ENCODE measurements at regions not wholly inside any gene's neighbourhood (a gene's known extent, or its start where the extent isn't known, plus 50 kb on each side); places are given as distances from the start of the nearest gene placed in this dataset.
"Not testable (repeated sequence)": the region's sequence is repeated elsewhere in the genome, so short reads cannot be mapped to it uniquely, and the experiment has no call there.

DNA sequence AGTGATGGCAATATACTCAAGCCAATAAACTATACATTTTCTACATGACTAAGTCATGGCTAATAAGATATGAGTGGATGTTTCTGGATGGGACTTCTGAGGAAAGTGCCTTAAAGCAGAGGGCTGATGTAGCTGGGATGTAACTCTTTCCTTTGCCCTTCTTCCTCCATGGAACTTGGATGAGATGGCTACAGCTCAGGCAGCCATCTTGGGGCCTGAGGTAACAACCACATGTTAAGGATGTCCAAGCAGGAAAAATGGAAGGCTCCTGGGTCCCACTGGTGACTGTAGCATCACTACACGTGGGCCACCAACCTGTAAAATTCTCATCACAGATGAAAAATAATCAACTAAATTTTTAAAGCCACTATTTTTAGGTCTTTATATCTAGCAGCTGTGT, 54.4 kb upstream of the GRIP1 start:
- DNase-seq (ENCODE audit: low read depth in 2 of 2), result no peak

DNA sequence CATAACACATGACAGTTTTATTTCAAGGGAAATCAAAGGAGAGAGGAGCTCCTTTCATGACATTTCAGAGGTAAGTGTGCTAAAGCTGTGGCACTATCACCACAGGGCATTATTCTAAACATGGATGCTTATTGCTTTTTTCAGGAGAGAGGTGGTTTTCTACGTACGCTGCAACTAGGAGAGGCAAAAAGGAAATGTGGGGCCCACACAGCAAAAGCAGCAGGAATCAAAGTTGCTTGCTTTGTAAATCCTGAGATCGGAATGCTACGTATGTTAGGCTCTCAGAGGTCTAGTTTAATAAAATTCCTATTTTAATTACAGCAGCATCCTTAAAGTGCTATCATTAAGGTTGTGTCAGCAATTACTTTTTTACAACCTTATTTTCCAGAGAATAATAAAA, 55.0 kb upstream of the GRIP1 start:
- DNase-seq (ENCODE audit: low read depth in 2 of 2), result no peak

DNA sequence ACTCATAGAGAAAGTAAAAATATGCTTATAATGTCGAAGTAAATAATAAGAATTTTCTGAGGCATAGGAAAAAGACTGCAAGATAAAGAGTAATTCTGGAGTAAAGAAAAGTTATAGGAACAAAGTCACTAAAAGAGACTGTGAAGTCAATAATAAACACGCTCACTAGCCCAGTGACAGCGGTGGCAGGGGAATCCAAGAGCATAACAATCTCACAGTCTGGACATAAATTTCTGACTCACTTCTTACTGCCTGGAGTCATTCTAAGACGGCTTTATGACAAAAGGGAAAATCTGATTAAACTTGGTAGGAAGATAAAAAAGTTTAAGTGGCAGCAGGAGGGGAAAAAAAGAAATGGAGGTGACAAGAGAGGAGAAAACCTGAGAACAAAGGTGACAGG, 56.4 kb upstream of the GRIP1 start:
- DNase-seq (ENCODE audit: low read depth in 2 of 2), result no peak

DNA sequence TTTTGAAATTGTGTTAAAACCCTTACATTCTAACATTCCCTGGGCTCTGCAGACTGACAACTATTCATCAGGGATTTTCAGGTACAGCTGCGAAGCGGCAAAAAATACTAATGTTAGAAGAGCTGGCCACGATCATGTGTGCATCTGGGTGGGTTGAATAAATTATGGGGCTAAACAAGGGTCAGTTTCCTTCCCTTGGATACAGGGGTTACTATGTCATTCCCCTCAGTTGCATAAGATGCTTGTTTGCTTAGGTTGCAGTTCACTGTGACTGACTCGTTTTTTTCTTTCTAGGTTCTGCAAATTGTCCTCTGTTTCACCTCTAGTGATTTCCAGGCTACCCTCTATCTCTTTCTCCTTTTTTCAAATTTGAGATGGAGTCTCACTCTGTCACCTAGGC, 58.1 kb upstream of the GRIP1 start:
- DNase-seq (ENCODE audit: low read depth in 2 of 2), result no peak

DNA sequence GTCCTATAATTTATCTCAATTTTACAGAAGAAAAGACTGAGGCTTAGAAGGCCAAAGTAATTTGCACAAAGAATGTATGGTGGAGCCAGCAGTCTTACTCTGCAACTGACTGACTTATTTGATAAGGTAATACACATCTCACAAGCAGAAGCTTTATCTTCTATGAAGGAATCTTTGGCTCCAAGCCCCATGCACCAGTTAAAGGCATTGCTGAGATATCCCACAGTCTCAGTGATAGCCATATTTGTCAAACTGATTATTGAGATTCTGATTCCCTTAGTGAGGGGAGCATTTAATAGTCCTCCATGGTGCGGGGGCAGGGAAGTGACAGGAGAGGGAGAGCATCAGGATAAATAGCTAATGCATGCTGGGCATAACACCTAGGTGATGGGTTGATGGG, 60.4 kb upstream of the GRIP1 start:
- no peak for DNase-seq (ENCODE audit: low read depth in 2 of 2)

DNA sequence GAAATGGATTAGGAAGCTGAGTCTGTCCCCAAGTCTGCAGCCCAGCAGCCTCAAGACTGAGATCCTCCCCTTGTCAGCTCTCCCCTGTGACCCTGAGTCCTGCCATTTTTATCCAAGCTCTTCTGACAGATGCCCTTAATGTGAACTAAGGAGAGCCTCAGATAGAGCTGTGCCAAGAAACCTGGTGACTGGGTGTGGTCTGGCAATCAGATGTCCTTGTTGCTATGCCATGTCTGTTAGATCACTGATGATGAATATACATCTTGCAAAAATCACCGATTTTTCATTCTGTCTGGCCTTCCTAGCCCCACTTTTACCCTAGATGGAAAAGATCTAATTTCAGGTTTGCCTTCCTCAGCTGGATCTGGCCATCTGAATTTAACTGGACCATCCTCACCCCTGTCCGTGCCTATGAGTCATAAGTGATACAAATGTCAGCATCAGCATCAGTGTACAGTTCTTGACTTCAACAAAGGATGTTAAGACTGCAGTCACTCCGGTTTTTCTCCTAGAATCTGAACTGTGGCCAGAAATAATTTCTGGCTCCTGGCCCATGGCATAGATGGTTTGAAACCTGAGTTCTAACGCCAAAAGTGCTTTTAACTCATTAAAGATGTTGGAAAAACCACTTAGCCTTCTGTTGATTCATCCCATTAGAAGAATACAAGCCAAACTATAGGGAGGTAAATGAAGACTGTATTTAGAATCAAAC, 61.2 kb upstream of the GRIP1 start:
- DNase-seq (ENCODE audit: low read depth in 2 of 2), result no peak

DNA sequence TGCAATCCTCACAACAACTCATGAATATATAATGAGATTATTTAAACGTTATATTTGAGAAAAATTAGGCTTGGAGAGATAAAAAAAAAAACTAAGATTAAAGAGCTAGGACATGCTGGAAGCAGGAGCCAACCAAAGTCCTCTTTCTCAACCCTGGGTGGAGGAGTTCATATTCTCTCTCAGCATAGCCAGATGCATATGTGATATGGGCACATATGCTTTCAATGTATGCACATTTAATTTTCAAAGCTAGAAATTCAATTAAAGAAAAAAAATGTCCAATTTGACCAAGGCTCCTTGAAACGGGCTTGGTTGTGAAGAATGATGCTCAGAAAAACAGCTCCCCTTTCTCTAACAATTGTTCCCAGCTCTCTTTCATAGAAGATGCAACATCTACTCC, 61.9 kb upstream of the GRIP1 start:
- DNase-seq (ENCODE audit: low read depth in 2 of 2), result no peak

DNA sequence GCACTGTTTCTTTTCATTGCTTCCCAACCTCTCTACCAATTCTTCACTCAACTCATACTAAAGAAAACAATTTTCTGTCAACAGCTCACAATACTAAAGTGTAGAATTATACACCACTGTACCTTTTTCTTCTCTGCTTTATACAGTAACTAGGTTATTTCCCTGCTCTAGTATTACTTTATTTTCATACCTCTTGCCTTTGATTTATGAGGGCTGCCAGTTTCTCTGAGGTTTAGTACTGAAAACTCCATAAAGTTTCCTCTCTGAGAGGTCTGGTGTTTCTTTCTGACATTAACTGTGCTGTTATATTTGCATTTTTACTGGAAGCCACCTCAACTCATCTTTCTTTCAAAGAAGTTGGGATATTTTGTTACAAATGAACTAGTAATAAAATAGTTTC, 63.0 kb upstream of the GRIP1 start:
- DNase-seq (ENCODE audit: low read depth in 2 of 2), result no peak

DNA sequence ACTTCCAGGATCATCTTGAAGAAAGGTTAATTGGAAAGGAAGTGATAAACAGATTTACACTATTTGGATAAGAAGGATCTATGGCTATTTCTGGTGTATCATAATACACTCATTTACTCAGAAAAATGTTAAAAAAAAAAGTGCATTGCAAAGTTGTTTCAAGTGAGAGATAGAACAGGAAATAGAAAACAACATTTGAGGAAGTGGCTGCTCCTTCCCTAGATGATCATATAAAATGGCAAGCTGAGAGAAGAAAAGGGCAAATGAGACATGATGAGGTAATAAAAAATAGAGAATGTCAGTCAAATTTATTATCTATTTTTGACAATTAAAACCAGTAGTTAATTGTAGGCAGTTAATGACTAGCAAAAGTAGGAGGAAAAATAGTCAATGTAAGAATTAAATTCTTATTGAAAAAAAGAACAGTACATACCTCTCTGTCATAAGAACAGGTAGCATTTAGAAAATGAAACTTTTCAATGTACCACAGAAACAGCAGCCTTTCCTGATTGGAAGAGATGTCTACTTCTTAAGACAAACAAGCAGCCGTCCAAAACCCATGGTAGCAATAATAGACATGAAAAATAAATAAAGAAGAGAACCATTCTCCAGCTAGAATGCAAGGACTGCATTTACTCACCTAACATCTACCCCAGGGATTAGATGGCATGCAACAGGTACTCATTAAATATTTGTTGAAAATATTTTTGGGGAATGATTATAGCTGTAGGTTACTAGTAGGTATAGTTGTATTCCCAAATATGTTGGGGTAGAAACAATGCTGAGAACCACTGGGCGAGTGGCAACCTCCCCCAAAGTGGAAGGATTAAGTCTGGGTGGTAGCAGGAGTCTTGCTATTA, 63.9 kb upstream of the GRIP1 start:
- no peak for DNase-seq (ENCODE audit: low read depth in 2 of 2)

DNA sequence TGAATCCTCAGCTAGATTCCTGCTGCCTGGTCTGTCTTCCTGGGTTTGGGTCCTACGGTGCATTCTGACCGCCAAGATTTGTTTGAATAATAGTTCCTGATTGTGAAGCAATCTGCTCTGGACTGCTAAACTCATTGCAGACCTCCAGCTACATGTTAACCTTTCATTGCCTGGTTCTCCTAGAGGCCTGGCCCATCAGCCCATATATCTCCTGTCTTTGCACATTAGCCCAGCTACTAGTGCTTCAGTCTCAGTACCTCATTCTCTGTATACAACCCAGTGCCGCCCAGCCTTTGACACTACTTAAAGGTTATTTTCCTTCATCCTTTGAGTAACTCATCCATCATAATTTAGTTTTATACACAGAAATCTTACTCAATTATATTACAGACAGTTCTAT, 65.6 kb upstream of the GRIP1 start:
- no peak for DNase-seq (ENCODE audit: low read depth in 2 of 2)

DNA sequence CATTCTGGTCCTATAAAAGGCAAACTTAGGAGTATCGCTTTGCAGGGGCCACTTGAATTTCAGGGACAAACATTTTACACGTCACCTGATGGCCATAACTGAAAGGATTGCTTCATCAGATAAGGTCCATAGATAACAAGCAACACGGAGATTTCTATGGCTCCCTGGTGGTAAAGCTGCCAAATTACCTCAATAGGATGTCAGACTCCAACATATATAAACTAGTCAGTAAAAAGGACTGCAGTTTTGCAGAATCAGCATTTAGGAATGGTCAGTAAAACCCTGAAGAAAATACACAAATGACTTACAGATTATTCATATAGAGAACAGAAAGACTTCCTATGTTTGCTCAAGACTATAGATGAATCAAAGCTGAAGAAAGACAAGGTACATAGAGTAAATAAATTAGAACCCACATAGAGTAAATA, 66.1 kb upstream of the GRIP1 start:
- no peak for DNase-seq (ENCODE audit: low read depth in 2 of 2)

DNA sequence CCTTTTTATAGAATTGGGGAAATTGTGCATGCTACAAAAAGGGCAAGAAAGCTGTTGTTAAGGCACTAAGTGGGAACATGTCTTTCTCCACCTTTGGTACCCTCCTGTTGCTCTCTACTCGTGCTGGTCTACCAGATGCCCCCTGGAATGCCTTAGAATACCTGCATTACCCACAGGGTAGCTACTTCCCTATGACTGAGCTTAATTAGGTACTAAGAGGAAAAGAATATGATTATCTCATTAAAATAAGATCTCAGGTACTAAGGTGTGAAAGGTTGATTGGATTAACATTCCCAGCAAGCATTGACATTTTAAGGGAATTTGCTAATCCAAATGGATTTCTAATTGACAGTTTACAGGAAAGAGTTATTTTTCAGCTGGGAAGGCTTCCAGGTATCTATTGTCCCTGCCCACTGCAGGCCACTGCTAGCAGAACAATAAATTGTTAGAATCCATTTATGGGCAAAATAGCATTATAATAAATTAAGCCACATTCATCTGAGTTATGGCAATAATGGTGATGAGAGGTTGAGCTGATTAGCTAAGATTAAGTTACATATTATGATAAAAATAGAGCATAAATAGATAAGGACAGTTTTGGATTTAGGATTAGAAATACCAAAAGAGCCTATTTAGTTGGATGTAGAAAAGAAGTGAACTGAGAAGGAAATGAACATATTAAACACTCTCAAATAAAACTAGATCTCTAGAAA, 67.8 kb upstream of the GRIP1 start:
- no peak for DNase-seq (ENCODE audit: low read depth in 2 of 2)

DNA sequence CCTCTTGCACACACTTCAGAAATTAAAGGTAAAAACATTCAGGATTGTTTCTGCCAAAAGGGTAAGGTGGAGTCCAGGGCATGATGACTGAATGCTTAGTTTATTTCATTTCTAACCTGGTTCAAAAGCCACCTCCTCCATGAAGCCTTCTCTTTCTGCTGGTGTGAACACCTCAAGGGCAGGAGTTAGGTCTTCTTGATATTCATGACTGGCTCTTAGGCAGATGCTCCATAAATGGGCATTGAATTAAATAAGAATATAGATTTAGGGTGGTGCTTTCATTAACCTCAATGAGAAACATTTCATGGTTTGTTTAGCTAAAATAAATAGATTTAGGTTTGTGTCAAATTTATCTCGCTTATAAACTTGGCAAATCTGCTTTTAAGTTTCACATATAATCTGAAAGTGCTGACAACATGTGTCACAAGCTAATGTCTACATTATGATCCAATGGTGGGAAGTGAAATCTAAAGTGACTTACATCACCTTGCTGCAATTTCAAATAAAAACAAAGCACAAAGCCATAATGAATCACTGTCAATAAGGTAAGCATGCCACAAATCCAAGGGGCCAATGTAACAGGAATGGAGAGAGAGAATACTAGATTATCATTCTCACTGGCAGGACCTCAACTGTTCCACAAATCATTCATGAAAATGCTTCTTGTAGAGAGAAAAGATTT, 72.7 kb upstream of the GRIP1 start:
- no peak for DNase-seq (ENCODE audit: low read depth in 2 of 2)

DNA sequence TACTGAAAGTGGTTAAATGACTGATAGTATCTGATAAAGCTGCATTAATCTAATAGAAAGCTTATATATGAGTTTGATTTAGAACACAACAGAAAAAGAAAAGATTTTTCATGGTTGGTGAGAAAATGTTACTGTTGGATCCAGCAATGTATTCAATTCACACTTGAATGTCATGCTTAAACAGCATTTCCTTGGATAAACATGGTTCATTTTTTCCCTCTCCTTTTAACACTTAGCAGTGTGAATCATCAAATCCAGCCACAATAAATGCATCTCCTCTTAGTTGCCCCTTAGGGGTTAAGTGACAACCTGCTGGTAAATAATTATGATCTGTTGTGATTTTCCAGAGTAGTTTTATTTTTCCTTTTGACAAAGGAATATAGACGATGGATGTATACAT, 74.9 kb upstream of the GRIP1 start:
- no peak for DNase-seq (ENCODE audit: low read depth in 2 of 2)

DNA sequence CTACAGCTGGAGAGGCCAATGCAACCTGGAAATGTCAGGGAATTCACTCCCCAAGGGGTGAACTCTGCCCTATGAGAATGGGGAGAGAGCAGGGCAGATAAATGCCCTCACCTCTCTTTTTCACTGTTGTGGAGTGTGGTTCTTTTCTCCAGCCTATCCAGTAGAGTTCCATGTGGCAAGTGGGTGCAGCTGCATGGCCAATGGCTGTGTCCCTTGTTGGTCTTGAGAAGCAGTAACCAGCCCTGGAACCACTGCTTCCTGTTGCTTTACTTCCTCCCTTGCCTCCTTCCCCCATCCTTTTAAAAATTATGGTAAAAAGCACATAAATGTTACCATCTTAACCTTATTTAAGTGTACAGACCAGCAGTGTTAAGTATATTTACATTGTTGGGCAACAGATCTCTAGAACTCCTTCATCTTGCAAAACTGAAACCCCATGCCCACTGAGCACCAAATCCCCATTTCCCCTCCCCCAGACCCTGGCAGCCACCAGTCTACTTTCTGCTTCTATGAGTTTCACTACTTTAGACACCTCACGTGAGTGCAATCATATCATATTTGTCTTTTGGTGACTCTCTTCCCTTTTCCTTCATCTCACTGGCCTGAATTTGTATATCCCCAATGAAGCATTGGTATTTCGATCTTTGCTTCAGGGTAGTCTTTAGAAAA, 77.0 kb upstream of the GRIP1 start:
- no peak for DNase-seq (ENCODE audit: low read depth in 2 of 2)

DNA sequence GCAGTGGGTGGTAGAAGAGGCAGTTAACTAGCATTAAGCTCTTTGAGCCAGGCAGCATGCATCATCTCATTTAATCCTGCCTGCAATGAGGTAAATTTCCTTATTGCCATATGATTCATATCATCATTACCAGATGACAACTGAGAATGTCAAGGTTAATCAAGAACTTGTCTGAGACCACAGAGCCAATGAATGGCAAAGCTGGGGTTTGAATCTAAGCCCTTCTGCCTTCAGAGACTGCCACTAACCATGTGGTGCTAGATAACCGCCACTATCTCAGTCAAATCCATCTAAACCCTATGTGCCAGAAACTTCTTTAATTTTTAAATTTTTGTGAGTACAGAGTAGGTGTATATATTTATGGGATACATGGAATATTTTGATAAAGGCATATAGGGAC, 77.8 kb upstream of the GRIP1 start:
- no peak for DNase-seq (ENCODE audit: low read depth in 2 of 2)

DNA sequence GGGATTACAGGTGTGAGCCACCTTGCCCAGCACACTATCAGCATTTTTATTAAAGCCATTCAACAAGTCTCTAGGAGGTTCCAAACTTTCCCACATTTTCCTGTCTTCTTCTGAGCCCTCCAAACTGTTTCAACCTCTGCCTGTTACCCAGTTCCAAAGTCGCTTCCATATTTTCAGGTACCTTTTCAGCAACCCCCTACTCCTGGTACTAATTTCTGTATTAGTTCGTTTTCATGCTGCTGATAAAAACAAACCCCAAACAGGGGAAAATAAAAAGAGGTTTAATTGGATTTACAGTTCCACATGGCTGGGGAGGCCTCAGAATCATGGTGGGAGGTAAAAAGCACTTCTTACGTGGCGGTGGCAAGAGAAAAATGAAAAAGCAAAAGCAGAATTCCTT, 81.2 kb upstream of the GRIP1 start:
- DNase-seq (ENCODE audit: low read depth in 2 of 2), result not testable (repeated sequence)

DNA sequence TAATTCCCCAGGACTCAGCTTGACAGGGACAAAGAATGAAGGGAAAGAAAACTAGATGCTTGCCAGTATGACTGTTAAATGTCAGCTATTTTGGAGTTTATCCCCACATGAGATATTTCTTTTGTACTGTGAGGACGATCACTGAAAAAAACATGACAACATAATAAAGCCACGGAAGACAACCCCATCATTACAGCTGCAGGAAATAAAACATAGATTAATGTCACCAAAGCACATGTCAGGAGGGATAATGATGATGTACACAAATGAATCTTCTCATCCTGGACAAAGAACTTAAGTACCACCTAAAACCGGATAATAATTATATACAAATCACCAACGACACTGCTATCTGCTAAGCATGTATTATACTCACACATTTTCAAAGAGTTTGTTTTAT, 84.6 kb upstream of the GRIP1 start:
- DNase-seq (ENCODE audit: low read depth in 2 of 2), result no peak

DNA sequence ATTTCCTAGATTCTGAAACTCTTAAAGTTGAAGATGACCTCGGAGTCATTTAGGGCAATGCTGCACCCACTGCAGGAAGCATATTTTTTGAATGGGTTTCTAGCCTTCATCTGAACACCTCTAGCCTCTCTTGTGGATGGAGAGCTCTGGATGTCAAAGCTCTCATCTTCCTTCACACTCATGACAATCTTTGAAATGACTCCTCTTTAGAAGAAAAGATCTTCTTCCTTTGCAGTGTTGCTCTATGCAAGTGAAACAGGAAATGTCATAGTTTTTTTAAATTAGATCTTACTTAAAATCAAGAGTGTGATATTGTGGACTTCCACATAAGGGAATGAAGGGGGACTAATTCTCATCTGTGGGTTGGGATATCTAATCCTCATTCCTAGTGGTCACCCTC, 86.3 kb upstream of the GRIP1 start:
- DNase-seq (ENCODE audit: low read depth in 2 of 2), result no peak

DNA sequence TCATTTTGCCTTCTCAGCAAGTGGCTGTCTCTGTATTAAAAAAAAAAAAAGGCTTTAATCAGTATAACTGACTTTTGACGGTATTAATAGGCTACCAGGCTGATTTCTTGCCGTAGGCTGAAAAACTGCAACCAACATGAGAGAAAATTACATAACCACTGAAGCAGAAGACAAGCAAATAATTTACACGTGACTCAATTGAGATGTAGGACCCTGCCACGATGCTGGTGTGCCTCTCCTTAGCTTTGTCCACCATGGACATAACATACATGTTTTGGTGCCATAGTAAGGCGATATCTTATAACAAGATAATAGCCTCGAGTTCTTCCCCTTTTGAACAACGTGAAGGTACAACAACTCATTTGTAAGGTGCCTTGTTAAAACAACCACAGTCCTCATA, 88.7 kb upstream of the GRIP1 start:
- no peak for DNase-seq (ENCODE audit: low read depth in 2 of 2)

DNA sequence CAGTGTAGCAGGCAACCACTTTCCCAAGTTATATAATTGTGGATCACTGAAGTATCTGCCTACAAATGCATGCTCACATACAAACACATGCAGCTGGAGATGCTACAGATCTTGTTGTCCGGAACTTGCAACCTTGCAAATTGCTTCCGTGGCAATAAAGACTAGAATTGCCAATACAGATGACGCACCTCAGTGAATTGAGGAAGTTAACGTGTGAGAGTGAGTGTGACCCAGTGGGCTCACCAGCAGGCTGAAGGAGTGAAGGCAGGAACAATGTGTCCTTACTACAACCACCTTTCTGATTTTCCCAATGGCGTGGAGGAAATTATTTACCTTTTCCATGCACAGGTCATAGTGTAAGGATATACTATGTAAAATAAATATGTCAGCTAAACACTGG, 89.4 kb upstream of the GRIP1 start:
- DNase-seq (ENCODE audit: low read depth in 2 of 2), result no peak

DNA sequence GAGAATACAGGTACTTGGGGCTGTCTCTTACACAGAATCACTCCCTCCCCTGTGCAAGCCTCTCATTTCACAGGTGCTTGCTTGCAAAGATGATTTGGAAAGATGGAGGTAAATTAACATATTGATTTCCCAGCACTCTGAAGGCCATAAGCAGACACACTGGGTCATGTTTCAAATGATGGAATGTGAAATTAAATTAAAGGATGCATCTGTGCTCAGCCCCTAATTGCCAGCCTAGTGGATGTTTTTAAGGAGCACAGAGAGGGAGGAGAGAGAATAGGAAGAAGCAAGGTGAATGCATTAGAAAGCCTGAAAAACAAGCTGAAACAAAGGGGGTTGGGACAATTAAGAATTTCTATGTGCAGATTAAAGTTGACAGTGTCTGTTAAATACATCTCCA, 96.1 kb upstream of the GRIP1 start:
- DNase-seq (ENCODE audit: low read depth in 2 of 2), result no peak
